AG04450 (cell line): ENCODE measurements at regions not wholly inside any gene's neighbourhood (a gene's known extent, or its start where the extent isn't known, plus 50 kb on each side); places are given as distances from the start of the nearest gene placed in this dataset.

Experiments
- CTCF ChIA-PET: fragments of 300-600, 350-600 bp; formaldehyde crosslinking; extraction: SDS; loops from one replicate; lab custom pipeline; 2022; ENCODE audit warnings: antibody characterized with exemption, inconsistent platforms; lab: Charles Lee
- POLR2A ChIA-PET: fragments of 350-600 bp; formaldehyde crosslinking; extraction: SDS; loops from one replicate; lab custom pipeline; 2021; ENCODE audit warnings: antibody characterized with exemption, inconsistent platforms; lab: Yijun Ruan, JAX
- DNase-seq: peaks from one replicate; pipeline ENCODE4 v3.0.0-alpha.2; 2011; ENCODE audit warnings: low read depth, low spot score
- H3K27ac ChIP-seq: one replicate; pipeline ENCODE4 v1.5.1; 2012; ENCODE audit warnings: low read depth, low read length, control low read depth
- H3K27me3 ChIP-seq: one replicate; pipeline ENCODE4 v1.6.0; 2012; ENCODE audit warnings: low read length; ENCODE audit not compliant: control insufficient read depth, insufficient read depth
- H3K4me3 ChIP-seq: 2 replicates; pipeline ENCODE4 v1.5.1; 2011; ENCODE audit warnings: mild to moderate bottlenecking, low read depth, low read length, control low read depth
- H3K9me3 ChIP-seq: 2 replicates; pipeline ENCODE4 v1.5.1; 2012; ENCODE audit warnings: low read length; ENCODE audit not compliant: control insufficient read depth, insufficient read depth
- TF ChIP-seq, protein P1 (sequence below): IDR thresholded peaks from 2 replicates; pipeline ENCODE4 v1.5.1; 2011; ENCODE audit warnings: low read depth, low read length, control low read depth, inconsistent platforms

DNA sequence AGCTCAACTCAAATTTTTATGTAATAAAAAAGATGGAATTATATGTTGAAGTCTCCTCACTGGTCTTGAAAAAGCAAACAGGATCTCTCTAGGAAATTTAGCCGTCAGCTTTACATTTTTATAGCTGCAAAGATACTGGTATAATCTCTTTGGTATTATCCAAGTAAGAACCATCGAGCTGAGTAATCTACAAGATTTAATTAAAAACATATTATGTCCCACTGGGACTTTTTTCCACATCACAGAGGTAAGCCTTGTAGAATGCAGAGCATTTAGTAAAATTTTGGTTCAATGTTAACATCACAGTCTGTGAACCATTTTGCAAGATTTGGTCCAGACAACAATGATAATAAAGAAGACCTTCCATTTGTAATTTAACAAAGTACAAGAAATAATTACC, 162.6 kb upstream of the SLC39A10 start:
- ChIA-PET CTCF (no interaction called here), POLR2A (no interaction called here)
- Histone ChIP-seq H3K27ac (no peak overlapping the region), H3K27me3 (no peaks in the 10 kb centered on the region), H3K4me3 (no peak overlapping the region), H3K9me3 (no peaks in the 10 kb centered on the region)
- TF ChIP-seq, protein P1, sequence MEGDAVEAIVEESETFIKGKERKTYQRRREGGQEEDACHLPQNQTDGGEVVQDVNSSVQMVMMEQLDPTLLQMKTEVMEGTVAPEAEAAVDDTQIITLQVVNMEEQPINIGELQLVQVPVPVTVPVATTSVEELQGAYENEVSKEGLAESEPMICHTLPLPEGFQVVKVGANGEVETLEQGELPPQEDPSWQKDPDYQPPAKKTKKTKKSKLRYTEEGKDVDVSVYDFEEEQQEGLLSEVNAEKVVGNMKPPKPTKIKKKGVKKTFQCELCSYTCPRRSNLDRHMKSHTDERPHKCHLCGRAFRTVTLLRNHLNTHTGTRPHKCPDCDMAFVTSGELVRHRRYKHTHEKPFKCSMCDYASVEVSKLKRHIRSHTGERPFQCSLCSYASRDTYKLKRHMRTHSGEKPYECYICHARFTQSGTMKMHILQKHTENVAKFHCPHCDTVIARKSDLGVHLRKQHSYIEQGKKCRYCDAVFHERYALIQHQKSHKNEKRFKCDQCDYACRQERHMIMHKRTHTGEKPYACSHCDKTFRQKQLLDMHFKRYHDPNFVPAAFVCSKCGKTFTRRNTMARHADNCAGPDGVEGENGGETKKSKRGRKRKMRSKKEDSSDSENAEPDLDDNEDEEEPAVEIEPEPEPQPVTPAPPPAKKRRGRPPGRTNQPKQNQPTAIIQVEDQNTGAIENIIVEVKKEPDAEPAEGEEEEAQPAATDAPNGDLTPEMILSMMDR: no peak
- no peak for DNase-seq

DNA sequence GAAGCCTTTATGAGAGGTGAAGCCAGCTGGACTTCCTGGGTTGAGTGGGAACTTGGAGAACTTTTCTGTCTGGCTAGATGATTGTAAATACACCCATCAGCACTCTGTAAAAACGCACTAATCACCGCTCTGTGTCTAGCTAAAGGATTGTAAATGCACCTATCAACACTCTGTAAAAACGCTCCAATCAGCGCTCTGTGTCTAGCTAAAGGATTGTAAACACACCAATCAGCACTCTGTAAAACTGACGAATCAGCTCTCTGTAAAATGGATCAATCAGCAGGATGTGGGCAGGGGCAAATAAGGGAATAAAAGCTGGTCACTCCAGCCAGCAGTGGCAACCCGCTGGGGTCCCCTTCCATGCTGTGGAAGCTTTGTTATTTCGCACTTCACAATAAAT, 163.6 kb upstream of the SLC39A10 start:
- H3K4me3 ChIP-seq: no peak overlapping the region
- TF ChIP-seq, protein P1: no peak
- H3K27ac ChIP-seq: no peak overlapping the region
- ChIA-PET CTCF (interaction anchor here (0.6 kb wide), 1 partner anchor 18 kb away, joined by 3 read pairs; no protein-coding TSS in a partner anchor), POLR2A (no interaction called here)
- no peaks in the 10 kb centered on the region for H3K27me3 ChIP-seq
- DNase-seq: no peak
- no peaks in the 10 kb centered on the region for H3K9me3 ChIP-seq

GRCh38 chr2:195490319-195490718, 166.7 kb upstream of the SLC39A10 start:
- Histone ChIP-seq H3K9me3 (no peaks in the 10 kb centered on the region), H3K27me3 (no peaks in the 10 kb centered on the region), H3K4me3 (no peak overlapping the region), H3K27ac (no peak overlapping the region)
- no peak for DNase-seq
- ChIA-PET POLR2A (no interaction called here), CTCF (no interaction called here)
- TF ChIP-seq, protein P1: no peak

GRCh38 chr2:195489101-195489500, 167.9 kb upstream of the SLC39A10 start:
- no peak for DNase-seq
- Histone ChIP-seq H3K9me3 (no peaks in the 10 kb centered on the region), H3K4me3 (no peak overlapping the region), H3K27me3 (no peaks in the 10 kb centered on the region), H3K27ac (no peak overlapping the region)
- CTCF ChIA-PET: interaction anchor here (1.5 kb wide), 1 partner anchor 9 kb away, joined by 5 read pairs; no protein-coding TSS in a partner anchor
- TF ChIP-seq, protein P1: no peak
- POLR2A ChIA-PET: interaction anchor here (1.0 kb wide), 1 partner anchor 32 kb away, joined by 3 read pairs; no protein-coding TSS in a partner anchor

GRCh38 chr2:195488567-195488966, 168.5 kb upstream of the SLC39A10 start:
- H3K4me3 ChIP-seq: no peak overlapping the region
- POLR2A ChIA-PET: interaction anchor here (1.0 kb wide), 1 partner anchor 32 kb away, joined by 3 read pairs; no protein-coding TSS in a partner anchor
- TF ChIP-seq, protein P1: no peak
- DNase-seq: no peak
- CTCF ChIA-PET: interaction anchor here (1.5 kb wide), 1 partner anchor 9 kb away, joined by 5 read pairs; no protein-coding TSS in a partner anchor
- H3K27ac ChIP-seq: no peak overlapping the region
- no peaks in the 10 kb centered on the region for H3K27me3 ChIP-seq
- no peaks in the 10 kb centered on the region for H3K9me3 ChIP-seq
